ENCODE measurements at regions not wholly inside any gene's neighbourhood (a gene's known extent, or its start where the extent isn't known, plus 50 kb on each side); places are given as distances from the start of the nearest gene placed in this dataset.

- Histone ChIP-seq H3K4me3 (ENCODE audit: low read length) (no peak overlapping the region), H3K4me1 (ENCODE audit: low read length) (no peaks in the 10 kb centered on the region), H3K4me2 (ENCODE audit: low read length) (no peak overlapping the region), H3K79me2 (ENCODE audit: low read length) (no peaks in the 10 kb centered on the region), H3K36me3 (replicated peaks; ENCODE audit: low read depth, low read length) (no peaks in the 10 kb centered on the region), H2AFZ (ENCODE audit: low read depth, low read length) (peak overlapping the region; percentile 7; the same call in 1 of the 2 replicates), H3K9me3 (ENCODE audit: insufficient read depth, low read length) (no peaks in the 10 kb centered on the region), H3K27ac (ENCODE audit: low read length) (no peak overlapping the region), H3K27me3 (ENCODE audit: low read depth, low read length) (no peaks in the 10 kb centered on the region), H3K9ac (ENCODE audit: low read length) (no peak overlapping the region), H4K20me1 (ENCODE audit: insufficient read depth, low read length) (no peaks in the 10 kb centered on the region)
- TF ChIP-seq EZH2phosphoT487 (IDR thresholded peaks at IDR 0.05; ENCODE audit: low read depth) (no peak), CTCF (IDR thresholded peaks at IDR 0.05; ENCODE audit: low read depth, low read length) (no peak)
Measured at GRCh38 chr12:90090929-90091651, 382.5 kb upstream of the ATP2B1 start.

DNA sequence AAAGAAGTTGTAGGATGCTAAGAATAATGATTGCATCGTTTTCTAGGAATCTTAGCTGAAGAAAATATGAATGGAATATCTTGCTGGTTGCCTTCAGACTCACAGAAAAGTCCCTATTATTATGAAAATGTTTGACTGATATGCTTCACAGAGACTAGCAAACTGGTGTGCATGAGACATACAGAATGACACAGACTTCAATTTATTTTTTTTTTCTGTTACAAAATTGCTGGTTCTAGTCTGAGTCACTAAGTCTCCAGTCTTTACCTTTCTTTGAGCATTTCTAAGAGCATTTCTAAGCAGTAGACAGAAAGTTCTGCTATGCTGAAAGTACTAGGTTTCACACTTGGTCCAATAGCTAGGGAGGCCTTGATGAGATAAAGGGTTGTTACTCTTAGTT is 377.6 kb upstream of the ATP2B1 start:
- H4K20me1 ChIP-seq (ENCODE audit: insufficient read depth, low read length), result no peaks in the 10 kb centered on the region
- no peak overlapping the region for H3K27ac ChIP-seq (ENCODE audit: low read length)
- TF ChIP-seq EZH2phosphoT487 (IDR thresholded peaks at IDR 0.05; ENCODE audit: low read depth) (no peak), CTCF (IDR thresholded peaks at IDR 0.05; ENCODE audit: low read depth, low read length) (no peak)
- no peak overlapping the region for H2AFZ ChIP-seq (ENCODE audit: low read depth, low read length)
- H3K9ac ChIP-seq (ENCODE audit: low read length), result no peak overlapping the region
- H3K9me3 ChIP-seq (ENCODE audit: insufficient read depth, low read length), result no peaks in the 10 kb centered on the region
- H3K4me1 ChIP-seq (ENCODE audit: low read length), result no peaks in the 10 kb centered on the region
- no peaks in the 10 kb centered on the region for H3K27me3 ChIP-seq (ENCODE audit: low read depth, low read length)
- H3K36me3 ChIP-seq (replicated peaks; ENCODE audit: low read depth, low read length), result no peaks in the 10 kb centered on the region
- H3K79me2 ChIP-seq (ENCODE audit: low read length), result no peaks in the 10 kb centered on the region
- no peak overlapping the region for H3K4me2 ChIP-seq (ENCODE audit: low read length)
- no peak overlapping the region for H3K4me3 ChIP-seq (ENCODE audit: low read length)

GRCh38 chr12:90085494-90086274 is 377.0 kb upstream of the ATP2B1 start:
- Histone ChIP-seq H3K4me1 (ENCODE audit: low read length) (no peaks in the 10 kb centered on the region), H3K27ac (ENCODE audit: low read length) (no peak overlapping the region), H3K9ac (ENCODE audit: low read length) (no peak overlapping the region), H3K9me3 (ENCODE audit: insufficient read depth, low read length) (no peaks in the 10 kb centered on the region), H3K79me2 (ENCODE audit: low read length) (no peaks in the 10 kb centered on the region), H3K4me2 (ENCODE audit: low read length) (no peak overlapping the region), H3K36me3 (replicated peaks; ENCODE audit: low read depth, low read length) (no peaks in the 10 kb centered on the region), H3K4me3 (ENCODE audit: low read length) (no peak overlapping the region), H2AFZ (ENCODE audit: low read depth, low read length) (no peak overlapping the region), H4K20me1 (ENCODE audit: insufficient read depth, low read length) (no peaks in the 10 kb centered on the region), H3K27me3 (ENCODE audit: low read depth, low read length) (no peaks in the 10 kb centered on the region)
- TF ChIP-seq CTCF (IDR thresholded peaks at IDR 0.05; ENCODE audit: low read depth, low read length) (no peak), EZH2phosphoT487 (IDR thresholded peaks at IDR 0.05; ENCODE audit: low read depth) (no peak)

- no peaks in the 10 kb centered on the region for H3K36me3 ChIP-seq (replicated peaks; ENCODE audit: low read depth, low read length)
- no peak overlapping the region for H3K4me2 ChIP-seq (ENCODE audit: low read length)
- no peak overlapping the region for H3K9ac ChIP-seq (ENCODE audit: low read length)
- H3K4me1 ChIP-seq (ENCODE audit: low read length), result no peaks in the 10 kb centered on the region
- H4K20me1 ChIP-seq (ENCODE audit: insufficient read depth, low read length), result no peaks in the 10 kb centered on the region
- no peak overlapping the region for H3K27ac ChIP-seq (ENCODE audit: low read length)
- TF ChIP-seq CTCF (IDR thresholded peaks at IDR 0.05; ENCODE audit: low read depth, low read length), result no peak
- TF ChIP-seq EZH2phosphoT487 (IDR thresholded peaks at IDR 0.05; ENCODE audit: low read depth), result no peak
- H3K27me3 ChIP-seq (ENCODE audit: low read depth, low read length), result no peaks in the 10 kb centered on the region
- H2AFZ ChIP-seq (ENCODE audit: low read depth, low read length), result no peak overlapping the region
- H3K4me3 ChIP-seq (ENCODE audit: low read length), result no peak overlapping the region
- no peaks in the 10 kb centered on the region for H3K9me3 ChIP-seq (ENCODE audit: insufficient read depth, low read length)
- H3K79me2 ChIP-seq (ENCODE audit: low read length), result no peaks in the 10 kb centered on the region
Measured at GRCh38 chr12:90084018-90084417, 375.4 kb upstream of the ATP2B1 start.
